PC-3 (cell line): ENCODE measurements at regions not wholly inside any gene's neighbourhood (a gene's known extent, or its start where the extent isn't known, plus 50 kb on each side); places are given as distances from the start of the nearest gene placed in this dataset.

Experiments used
- CTCF ChIP-seq: fragments of 300-600 bp; sonication (generic); conservative IDR thresholded peaks from 2 replicates; pipeline ENCODE4 v1.5.1; 2017; ENCODE audit warnings: antibody characterized with exemption, low read depth, mild to moderate bottlenecking, low read length
- EZH2 ChIP-seq: fragments of 300-600 bp; sonication (generic); IDR thresholded peaks from one replicate; pipeline ENCODE4 v1.6.1; 2017; ENCODE audit warnings: antibody characterized with exemption, mild to moderate bottlenecking, low read length; ENCODE audit not compliant: unreplicated experiment
- EZH2phosphoT487 ChIP-seq: fragments of 300-600 bp; sonication (generic); IDR thresholded peaks from 2 replicates; pipeline ENCODE4 v1.6.1; 2018; ENCODE audit warnings: mild to moderate bottlenecking, antibody characterized with exemption, low read length, borderline replicate concordance

- TF ChIP-seq CTCF, result no peak
- TF ChIP-seq EZH2, result no peak
- no peak for TF ChIP-seq EZH2phosphoT487
These were observed 205.8 kb upstream of the SLC16A7 start for GRCh38 chr12:59389968-59390576.
